Myocyte (in vitro differentiated cells): ENCODE measurements at regions not wholly inside any gene's neighbourhood (a gene's known extent, or its start where the extent isn't known, plus 50 kb on each side); places are given as distances from the start of the nearest gene placed in this dataset.
A peak's percentile ranks its signal among the peaks of the same experiment; 100 is the strongest.

Experiments
- DNase-seq: peaks from one replicate; pipeline ENCODE4 v3.0.0-alpha.2; 2012; ENCODE audit warnings: low read depth

DNA sequence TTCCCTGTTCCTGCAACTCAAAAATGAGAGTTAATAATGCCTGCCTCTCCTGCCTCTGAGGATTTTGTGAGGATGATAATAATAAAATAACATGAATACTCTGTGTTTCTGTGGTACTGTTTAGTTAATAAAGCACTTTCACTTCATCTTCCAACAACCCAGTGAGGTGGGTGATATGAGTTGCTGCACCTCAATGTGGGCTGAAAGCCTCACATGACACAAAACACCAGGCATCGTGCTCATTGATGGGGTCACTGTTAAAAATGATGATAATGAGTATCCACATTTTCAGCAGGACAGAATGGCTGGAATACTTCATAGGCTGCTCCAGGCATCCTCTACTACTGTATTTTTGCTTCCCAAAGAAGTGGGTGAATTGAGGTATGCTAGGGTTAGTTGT, 222.8 kb upstream of the NRP1 start:
- DNase-seq, result no peak

DNA sequence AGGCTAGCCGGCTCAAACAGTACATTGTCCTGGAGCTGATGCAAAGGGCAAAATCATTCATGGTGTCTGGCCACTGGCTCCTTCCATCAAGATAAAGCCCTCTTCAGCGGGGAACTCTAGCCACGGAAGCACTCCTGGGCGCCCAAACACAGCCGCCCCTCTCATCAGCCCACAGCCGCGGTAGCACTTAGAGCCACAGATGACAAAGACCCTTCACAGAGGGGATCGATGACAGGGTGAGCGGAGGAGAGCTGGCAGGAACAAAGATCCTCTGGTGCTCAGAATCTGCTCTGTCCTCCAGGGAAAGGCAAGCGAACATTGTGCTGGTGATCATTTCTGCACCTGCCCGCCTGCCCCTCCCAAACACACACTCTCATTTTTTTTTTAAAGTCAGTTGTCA, 222.2 kb upstream of the NRP1 start:
- no peak for DNase-seq

DNA sequence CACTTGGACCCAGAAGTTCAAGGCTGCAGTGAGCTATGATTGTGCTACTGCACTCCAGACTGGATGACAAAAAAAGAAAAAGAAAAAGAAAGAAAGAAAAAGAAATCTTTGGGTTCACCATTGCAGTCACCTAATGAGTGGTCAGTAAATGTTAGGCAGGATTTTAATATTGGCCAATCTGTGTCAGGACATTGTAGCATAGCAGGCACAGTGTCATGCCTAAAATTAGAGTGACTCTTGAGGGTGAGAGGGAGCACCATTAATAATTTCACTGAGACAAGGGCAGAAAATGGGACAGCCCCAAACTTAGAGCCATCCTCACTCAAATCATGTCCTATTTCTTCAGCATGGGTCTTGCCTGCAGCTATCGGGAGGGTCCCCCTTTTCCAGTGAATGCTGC, 221.6 kb upstream of the NRP1 start:
- peak; percentile 2 for DNase-seq

DNA sequence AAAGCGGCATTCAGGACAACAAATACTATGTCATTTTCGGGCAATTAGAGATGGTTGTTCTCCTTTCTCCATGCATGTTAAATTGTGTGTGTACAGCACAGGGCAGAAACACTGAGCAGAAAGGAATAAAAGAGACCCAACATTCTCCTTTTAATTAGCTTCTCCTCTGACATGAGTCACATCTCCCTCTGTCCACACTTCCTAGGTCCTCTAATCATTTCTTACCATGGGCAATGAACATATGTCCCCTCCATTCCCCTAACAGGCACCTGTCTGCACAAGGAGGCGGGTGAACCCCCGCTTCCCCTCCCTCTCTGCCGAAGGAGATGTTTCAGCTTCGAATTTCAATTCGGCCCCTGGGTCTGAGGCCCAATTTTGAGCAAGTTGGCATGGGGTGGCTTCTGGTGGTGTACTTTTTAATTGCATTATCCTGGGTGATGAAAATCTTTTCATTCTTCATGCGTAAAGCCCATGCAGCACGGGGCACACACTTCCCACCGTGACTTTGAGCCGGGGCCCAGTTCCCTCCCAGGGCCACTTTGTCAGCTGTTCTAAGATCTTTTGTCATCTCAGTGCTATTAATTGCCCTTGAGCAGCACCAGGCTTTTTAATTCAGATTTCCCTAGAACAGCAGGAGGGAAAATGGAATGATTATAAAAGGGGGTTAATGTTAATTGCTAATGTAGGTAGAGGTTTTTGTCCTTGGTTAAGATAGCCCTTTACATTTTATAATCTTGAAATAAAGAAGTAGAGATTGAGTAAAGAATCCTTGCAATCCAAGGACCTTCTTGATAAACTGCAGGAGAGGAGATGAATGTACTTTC, 219.5 kb upstream of the NRP1 start:
- peak; percentile 19 for DNase-seq

DNA sequence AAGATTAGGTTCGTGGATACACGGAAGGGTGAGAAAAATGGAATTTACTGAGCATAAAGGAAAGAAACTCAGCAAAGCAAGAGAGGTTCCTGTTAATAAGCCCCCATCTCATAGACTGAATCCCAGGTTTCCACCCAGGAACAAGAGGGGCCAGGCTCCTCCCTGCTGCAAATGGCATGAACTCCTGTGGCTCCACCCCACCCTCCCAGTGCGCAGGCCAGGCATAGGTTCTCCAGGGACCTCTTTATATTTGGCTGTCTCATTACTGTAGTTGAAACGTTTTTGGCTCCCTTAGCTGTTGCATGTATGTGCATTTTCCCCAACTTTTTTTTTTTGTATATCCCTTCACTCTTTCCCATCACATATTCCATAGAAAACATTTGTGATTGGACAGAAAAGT, 217.8 kb upstream of the NRP1 start:
- DNase-seq, result no peak

DNA sequence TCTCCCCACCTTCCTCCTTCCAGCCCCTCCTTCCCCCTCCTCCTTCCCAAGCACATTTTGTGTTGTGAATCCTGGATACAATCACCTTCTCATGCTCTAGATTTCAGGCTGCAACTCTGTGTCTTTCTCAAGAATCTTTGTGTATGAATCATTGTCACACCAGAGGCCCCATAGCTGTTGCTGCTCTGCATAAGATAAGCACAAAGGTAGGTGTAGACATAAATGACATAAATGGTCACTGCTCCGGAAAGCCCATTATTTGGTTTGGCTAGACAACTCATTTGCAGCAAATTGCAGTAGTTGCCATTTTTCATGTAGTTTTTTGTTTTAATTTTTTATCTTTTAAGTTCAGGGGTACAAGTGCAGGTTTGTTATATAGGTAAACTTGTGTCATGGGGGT, 216.3 kb upstream of the NRP1 start:
- DNase-seq, result no peak

DNA sequence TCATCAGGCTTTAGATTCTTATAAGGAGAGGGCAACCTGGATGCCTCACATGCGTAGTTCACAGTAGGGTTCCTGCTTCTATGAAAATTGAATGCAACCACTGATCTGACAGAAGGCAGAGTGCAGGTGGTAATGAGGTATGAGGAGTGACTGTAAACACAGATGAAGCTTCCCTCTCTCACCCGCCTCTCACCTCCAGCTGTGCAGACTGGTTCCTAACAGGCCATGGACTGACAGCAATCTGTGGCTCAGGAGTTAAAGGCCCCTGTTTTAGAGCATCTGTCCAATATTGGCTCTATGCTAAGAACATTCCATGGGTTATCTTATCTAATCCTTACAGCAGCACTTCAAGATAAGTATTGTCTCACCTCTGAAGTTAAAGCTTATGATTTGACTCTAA, 213.5 kb upstream of the NRP1 start:
- no peak for DNase-seq

DNA sequence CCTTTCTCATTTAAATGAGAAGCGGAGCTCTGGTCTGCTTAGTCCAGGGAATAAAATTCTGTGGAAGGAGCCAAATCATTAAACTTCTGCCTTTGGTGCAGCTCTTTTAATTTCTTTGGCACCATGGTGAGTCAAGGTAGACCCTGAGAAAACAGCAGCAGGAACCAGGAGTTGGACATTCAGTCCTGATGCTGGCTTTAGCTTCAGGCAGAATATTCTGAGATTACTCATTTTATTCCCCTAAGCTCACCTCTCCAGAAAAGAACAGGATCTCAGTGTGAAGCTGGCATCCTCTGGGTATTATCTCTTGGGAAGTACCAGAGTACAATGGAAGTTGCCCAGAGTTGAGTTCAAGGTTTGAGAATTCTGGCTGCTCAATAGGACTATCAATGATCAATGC, 211.6 kb upstream of the NRP1 start:
- DNase-seq, result no peak

DNA sequence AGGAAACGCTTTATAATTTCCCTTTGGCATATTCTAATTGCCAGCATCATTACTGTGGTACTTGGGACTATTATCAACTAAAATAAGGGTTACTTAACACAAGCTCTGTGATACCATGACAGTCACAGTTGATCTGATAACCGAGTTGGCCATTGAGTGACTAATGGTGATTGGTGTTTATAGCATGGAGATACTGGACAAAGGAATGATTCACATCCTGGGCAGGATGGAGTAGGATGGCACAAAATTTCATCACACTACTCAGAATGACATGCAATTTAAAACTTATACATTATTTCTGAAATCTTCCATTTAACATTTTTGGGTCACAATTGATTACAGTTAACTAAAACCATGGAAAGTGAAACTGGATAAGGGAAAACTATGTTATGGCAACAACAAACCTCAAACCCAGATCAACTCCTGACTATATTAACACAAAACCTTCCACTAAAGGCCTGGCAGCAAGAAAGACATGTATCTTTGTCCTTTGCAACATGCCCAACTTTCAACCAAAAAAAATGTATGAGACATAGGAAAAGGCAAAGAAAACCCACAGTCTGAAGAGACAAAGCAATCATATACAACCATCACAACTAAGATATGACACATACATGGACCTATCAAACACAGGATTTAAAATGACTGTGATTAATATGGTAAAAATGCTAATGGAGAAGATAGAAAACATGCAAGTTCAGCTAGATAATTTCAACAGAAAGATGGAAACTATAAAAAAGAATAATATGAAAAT, 208.5 kb upstream of the NRP1 start:
- no peak for DNase-seq

DNA sequence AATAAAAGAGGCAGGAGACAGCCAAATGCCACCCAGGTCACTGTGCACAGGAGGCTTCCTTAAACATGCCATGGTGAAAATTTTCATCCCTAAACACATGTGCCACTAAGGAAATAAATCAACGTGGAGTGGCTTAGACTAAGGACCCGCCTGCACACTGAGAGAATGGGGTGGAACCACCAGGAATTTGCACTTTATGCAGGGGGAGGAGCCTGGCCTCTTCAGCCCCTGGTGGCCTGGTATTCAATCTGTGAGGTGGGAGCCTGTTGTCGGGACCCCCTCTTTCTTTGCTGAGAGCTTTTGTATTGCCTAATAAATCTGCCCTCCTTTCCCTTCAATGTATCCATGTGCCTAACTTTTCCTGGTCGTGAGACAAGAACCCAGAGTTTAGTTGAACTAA, 204.6 kb upstream of the NRP1 start:
- no peak for DNase-seq

DNA sequence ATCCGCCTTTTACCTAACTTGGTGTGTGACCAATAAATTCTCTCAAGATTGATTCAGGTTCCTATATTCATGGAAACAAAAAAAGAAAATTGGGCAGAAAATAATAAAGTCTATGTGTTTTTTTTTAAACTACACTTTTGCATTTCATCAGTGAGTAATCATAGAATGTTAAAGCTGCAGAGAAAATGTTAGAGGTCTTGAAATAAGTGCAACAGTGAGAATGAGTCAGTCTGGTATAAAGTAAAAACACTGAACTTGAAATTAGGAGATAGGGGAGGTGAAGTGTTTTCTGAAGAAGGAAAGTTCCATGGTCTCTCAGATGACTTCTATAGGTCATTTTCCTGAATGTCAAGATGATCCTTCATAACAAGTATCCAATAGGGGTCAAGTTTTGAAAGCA, 202.6 kb upstream of the NRP1 start:
- DNase-seq, result peak; percentile 1

DNA sequence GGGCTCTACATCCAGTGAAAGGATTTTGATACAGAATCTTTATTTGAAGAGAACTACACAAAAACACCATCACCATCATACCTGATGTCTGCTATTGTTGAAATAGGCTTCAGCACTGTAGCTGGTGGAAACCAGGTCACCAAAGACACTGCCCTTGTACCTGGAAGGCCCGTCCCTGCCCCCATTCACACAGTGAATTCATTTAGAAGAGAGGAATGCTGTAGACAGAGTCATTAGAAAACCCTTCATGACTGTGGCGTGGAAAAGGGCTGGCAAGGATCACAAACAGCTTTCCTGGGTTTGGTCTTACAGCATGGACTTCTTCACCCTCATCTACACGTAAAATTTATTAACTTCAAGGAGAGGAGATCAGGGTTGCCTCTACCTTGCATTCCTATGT, 202.0 kb upstream of the NRP1 start:
- no peak for DNase-seq

DNA sequence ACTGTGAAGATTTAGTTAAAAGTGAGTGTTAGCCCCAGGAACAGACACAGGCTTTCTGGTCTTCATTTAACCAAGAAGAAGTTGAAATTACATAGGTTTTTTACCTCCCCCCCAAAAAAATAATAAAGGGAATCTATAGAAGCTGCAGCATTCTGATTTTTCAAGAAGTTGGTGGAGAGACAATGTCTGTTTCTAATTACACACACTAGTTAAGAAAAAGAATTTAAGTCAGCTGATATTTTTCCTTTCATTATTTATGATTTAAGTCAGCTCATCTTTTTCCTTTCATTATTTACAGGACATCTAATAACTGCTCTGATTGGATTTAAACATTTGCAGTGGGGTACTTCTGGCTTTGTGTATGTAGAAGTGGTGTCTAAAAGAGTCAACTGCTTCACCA, 201.4 kb upstream of the NRP1 start:
- no peak for DNase-seq

DNA sequence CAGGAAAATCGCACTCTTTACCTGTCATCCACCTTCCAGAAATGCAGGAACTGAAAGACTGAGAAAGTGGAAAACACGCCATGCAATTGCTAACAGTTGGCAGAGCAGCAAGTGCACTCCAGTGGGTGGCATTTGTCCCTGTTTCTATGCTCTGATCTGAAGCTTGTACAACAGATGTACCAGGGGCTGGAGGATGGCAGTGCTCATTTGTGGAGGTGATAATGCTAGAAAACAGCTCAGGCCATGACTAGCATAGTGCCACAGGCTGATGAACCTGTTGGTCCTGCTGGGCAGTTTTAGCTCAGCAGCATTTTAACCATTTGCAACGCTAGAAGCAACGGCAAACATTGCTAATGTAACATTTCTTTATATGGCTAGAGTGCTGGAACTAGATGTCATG, 199.9 kb upstream of the NRP1 start:
- DNase-seq, result peak; percentile 1

DNA sequence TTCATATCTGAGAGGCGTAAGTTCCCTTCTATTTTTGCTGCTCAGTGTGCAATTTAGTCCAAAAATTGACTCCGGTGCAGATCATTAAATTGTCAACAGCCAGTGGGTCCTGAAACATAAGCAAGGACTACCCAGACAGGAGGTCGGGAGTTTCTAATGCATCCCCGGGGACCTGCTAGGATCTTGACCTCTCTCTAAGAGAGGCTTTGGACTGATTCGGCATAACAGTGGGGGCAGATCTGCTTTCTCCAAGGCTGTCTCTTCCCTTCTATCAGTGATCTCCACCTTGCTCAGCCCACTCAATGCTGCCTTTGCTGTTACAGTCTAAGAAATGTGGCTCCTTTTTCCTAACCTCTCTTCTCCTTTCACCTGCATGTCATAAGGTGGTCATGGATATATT, 199.1 kb upstream of the NRP1 start:
- no peak for DNase-seq

DNA sequence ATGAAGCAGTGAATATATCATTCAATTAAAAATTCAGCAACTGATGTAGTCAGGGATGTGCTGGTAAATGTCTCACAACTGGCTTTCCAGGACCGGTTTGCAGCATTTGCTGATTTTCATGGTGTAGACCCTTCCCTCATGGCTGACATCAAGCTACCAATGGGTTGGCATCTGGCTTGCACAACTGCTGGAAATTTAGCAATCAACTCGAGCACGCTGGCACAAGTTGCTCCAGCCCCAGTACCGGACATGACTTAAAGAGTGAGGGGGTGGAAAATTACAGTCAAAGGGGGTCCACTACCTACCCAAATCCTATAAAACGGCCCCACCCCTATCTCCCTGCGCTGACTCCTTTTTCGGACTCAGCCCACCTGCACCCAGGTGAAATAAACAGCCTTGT, 198.4 kb upstream of the NRP1 start:
- no peak for DNase-seq

DNA sequence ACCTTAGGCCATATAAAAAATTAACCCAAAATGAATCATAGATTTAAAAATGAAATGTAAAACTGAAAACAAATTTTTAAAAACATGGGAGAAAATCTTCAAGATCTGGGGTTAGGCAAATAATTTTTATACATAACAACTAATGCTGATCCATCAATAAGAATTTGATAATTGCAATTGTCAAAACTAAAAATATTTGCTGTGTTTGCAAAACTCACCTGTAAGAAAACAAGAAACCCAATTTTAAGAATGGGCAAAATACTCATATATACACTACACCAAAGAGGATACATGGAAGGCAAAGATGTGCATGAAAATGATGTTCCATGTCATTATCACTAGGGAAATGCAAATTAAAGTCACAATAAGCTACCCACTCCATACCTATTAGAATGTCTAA, 194.8 kb upstream of the NRP1 start:
- DNase-seq, result no peak

DNA sequence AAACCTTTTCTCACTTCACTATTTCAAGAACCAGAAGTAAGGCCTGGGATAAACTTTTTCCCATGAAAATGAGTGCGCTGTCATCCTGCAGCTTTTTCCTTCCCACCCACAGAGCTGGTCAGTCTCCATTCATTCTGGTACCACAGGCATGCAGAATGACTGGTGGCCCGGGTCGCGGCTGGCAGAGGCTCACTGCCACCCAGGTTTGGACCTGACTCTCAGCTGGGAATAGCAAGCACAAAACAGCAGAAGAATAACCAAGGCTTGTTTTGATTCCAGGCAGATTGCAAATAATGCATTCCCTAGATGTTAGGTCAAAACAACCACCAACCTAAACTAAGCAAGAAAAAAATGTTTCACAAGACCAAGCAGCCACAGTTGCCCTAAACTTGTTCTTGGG, 190.5 kb upstream of the NRP1 start:
- DNase-seq, result peak; percentile 78

DNA sequence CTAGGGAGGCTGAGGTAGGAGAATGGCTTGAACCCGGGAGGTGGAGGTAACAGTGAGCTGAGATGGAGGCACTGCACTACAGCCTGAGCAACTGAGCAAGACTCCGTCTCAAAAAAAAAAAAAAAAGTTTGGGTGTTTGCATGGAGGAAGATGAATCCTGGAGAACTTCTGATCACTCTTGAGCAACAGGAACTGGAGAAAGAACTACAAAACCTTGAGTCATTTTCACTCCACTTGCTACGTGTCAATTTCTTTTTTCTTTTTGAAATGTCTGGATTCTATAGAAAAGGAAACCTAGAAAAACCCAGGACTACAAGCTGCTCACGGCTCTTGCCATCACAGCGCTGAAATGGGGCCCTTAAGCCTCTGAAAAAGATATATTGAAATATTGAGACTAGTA, 189.6 kb upstream of the NRP1 start:
- DNase-seq, result no peak

DNA sequence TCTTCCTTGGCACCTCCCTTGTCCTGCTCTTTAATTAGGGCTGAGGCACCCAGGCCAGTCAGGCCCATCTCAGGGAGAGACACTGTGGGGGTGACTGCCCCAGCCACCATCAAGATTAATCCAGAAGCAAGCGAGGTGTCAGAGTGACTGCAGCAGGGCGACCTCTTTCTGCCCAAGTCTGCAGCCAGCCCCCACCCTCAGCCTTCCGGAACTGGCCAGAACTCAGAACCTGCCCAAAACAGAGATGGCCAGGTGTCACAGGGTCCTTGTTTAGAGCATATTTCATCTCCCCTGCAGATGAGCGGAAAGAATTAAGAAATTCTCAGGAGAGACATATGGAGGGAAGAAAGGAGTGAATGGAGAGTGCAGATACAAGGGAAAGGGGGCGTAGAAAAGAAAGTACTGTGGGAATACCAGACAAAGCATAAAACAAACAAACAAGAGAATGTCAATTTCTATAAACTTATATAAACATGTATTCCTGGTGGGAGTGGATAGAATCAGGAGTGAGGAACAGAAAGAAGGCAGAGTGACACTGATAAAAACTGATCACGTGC, 188.8 kb upstream of the NRP1 start:
- no peak for DNase-seq

DNA sequence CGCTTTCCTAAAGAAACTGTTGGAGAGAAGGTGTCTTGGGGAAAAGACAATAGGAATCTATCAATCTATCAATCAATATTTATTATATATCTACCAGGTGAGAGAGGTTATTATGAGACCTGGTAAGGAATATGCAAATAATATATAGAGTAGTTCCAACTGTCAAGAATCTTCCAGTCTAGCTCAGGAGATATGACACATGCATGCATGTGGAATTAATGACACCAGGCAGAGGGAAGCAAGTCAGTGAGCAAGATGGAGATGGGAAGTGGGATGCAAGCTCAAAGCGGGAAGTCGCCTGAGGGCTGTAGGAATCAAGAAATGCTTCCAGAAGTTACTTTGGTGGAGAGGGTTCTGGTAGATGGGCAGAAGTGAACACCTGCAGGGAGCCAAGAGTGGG, 187.4 kb upstream of the NRP1 start:
- DNase-seq, result no peak

DNA sequence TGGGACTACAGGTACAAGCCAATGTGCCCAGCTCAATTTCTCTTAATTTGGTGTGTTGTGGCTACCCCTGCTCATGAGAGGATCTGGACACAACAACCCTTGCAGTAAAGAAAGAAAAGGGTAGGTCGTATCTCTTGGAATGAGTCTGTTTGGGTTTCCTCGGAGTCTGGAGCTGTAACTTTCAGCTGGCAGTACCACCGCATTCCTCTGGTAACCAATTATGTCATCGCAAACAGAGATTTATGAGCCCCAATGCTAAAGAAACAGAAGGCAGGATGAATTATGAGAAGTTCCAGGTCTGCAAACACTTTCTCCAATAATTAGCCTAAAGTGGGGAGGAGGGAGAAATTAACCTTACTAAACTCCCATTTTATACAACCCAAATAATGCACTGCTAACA, 186.6 kb upstream of the NRP1 start:
- DNase-seq, result peak; percentile 21

DNA sequence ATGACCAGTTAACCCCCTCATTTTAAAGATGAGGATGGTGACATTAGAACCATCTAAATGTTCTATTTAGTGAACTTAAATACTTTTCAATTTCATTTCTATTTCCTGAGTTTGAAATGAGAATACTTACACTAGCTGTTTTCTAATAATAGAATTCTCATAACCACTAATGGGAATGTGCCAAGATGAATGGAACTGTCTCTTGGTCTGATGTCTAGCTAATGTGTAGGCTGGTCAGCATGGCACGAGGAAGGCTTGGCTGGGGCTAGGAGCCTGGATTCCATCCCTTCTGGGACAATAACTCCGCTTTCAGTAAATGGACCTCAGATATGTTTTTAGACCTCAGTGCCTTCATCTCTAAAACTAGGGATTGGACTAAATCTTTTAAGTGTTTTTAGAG, 185.8 kb upstream of the NRP1 start:
- DNase-seq, result peak; percentile 76
